ENCODE measurements at regions not wholly inside any gene's neighbourhood (a gene's known extent, or its start where the extent isn't known, plus 50 kb on each side); places are given as distances from the start of the nearest gene placed in this dataset.

GRCh38 chr9:28923351-28923750, 1350.1 kb upstream of the C9orf72 start:
- TF ChIP-seq POLR2A (IDR thresholded peaks at IDR 0.05; ENCODE audit: low read length) = no peak
- TF ChIP-seq GATA1 (IDR thresholded peaks at IDR 0.05; ENCODE audit: low read depth, low read length) = no peak

Measured in erythroblast (primary cell).